GM12872 (cell line): ENCODE measurements at regions not wholly inside any gene's neighbourhood (a gene's known extent, or its start where the extent isn't known, plus 50 kb on each side); places are given as distances from the start of the nearest gene placed in this dataset.

ENCODE experiments used
- TF ChIP-seq, protein P1 (sequence below): IDR thresholded peaks from 3 replicates; pipeline ENCODE4 v1.5.1; 2011; ENCODE audit warnings: low read depth, mild to moderate bottlenecking, low read length, moderate library complexity; ENCODE audit not compliant: insufficient read depth

GRCh38 chr7:33661430-33662160, 243.7 kb upstream of the BMPER start:
- TF ChIP-seq, protein P1, sequence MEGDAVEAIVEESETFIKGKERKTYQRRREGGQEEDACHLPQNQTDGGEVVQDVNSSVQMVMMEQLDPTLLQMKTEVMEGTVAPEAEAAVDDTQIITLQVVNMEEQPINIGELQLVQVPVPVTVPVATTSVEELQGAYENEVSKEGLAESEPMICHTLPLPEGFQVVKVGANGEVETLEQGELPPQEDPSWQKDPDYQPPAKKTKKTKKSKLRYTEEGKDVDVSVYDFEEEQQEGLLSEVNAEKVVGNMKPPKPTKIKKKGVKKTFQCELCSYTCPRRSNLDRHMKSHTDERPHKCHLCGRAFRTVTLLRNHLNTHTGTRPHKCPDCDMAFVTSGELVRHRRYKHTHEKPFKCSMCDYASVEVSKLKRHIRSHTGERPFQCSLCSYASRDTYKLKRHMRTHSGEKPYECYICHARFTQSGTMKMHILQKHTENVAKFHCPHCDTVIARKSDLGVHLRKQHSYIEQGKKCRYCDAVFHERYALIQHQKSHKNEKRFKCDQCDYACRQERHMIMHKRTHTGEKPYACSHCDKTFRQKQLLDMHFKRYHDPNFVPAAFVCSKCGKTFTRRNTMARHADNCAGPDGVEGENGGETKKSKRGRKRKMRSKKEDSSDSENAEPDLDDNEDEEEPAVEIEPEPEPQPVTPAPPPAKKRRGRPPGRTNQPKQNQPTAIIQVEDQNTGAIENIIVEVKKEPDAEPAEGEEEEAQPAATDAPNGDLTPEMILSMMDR: no peak

- TF ChIP-seq, protein P1: no peak
Measured at GRCh38 chr7:33666531-33666930, 238.8 kb upstream of the BMPER start.

GRCh38 chr7:33667196-33667595, 238.1 kb upstream of the BMPER start:
- TF ChIP-seq, protein P1: no peak

- TF ChIP-seq, protein P1: no peak
Measured at GRCh38 chr7:33669251-33669670, 236.1 kb upstream of the BMPER start.

GRCh38 chr7:33671531-33672262, 233.6 kb upstream of the BMPER start:
- TF ChIP-seq, protein P1: no peak

DNA sequence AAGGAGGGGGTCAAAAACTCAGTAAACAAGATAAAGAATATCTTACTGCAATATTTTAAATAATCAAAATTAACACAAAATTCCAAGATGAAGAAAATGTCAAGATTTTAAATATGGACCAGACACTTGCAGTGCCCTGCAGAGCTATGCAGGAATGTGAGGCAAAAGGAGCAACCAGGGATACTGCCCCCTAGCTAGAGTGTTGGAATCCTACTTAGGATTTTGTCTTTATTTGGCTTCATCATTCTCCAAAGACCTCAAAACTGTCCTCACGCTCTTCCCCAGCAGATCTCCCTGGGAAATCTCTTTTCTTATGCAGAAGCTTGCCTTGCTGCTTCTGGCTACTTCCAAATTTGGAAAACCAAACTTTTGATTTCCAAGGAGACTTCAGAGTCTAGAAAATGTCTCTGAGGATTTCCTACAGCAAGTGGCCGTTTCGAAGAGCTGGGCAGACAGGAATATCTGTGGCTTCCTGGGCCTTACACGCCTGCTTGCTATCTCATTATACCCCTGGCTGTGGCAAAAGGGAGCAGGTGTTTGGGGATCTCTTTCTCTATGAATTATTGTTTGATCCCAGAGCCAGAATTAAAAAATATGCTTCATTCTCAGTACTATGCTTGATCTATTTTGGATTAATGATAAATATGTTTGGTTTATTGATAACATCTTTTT, 232.2 kb upstream of the BMPER start:
- TF ChIP-seq, protein P1: no peak

- TF ChIP-seq, protein P1: no peak
Measured at GRCh38 chr7:33674804-33675411, 230.4 kb upstream of the BMPER start.
